ENCODE measurements at regions not wholly inside any gene's neighbourhood (a gene's known extent, or its start where the extent isn't known, plus 50 kb on each side); places are given as distances from the start of the nearest gene placed in this dataset.

DNA sequence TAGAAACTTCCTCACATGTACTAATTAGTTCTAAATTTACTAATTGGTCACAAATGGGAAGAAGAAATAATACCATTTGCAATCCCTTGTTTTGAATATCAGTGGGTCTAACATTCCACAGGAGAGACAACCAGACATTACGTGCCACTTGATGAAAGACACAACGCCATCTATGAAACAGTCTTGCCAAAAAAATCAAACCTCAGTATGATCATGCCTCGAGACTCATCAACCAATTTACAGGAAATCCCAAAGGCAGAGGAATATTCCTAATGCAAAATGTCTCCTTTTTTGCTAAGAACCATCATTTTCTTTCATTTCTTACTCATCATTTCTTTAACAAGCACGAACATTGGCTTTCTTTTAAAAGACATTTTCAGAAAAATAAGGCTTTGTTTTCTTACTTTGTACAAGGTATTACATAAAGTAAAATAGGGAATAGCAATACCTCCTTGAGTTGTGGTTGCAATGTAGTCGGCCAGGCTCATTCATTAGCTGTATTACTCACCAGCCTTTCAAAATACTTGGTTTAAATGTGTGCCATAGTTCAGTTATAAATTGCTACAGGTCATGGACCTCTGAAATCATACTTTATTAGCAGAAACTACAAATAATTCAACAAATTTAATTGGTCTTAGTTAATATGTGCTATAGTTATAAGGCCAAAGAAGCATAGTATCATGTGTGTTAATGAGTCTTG lies 436.2 kb upstream of the FLRT2 start:
- no peak for TF ChIP-seq POLR2AphosphoS5 (IDR thresholded peaks at IDR 0.05; ENCODE audit: low read depth, low read length)
- TF ChIP-seq POLR2A (IDR thresholded peaks at IDR 0.05; ENCODE audit: low read depth, low read length) = no peak
- no peak for TF ChIP-seq SPI1 (IDR thresholded peaks at IDR 0.05; ENCODE audit: low read depth, low read length)
- TF ChIP-seq TAF1 (IDR thresholded peaks at IDR 0.05; ENCODE audit: low read depth, low read length) = no peak

All from GM12891 (cell line).